Thyroid gland (tissue), 4 donors: ENCODE measurements at regions not wholly inside any gene's neighbourhood (a gene's known extent, or its start where the extent isn't known, plus 50 kb on each side); places are given as distances from the start of the nearest gene placed in this dataset.

Experiments used
- POLR2A ChIP-seq, 2 donors: fragments of 450-650 bp; IDR thresholded peaks; one replicate each; pipeline ENCODE4 v1.6.1; 2017; ENCODE audit warnings: antibody characterized with exemption in 2 of 2, mild to moderate bottlenecking in 2 of 2, moderate library complexity in 1 of 2
- TF ChIP-seq, protein P1 (sequence below), 6 experiments: fragments of 200-600 bp in 3 of 6; fragments of 450-650 bp in 3 of 6; sonication (generic) in 3 of 6; IDR thresholded peaks; one replicate each; pipeline ENCODE4 v1.5.1; 2016 to 2019; ENCODE audit warnings: antibody characterized with exemption in 6 of 6, mild to moderate bottlenecking in 2 of 6, inconsistent platforms in 1 of 6, moderate library complexity in 1 of 6

DNA sequence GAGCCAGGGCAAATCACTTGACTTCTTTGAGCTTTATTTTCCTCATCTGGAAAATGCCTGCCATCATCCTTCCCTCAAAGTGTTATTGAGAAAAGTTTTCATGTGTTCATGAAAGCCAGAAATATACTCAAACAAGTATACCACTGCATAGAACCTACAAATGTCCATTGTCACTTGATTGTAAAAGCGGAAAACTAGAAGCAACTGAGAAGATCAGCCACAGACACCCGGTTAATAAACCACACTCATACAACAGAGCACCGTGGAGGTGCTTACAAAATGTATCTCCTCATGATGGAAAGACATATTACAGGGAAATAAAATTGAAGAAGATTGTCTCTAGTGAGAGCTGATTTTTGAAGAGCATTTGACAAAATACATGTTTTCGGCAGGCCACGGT is 117.2 kb upstream of the MSX2 start:
- TF ChIP-seq, protein P1, sequence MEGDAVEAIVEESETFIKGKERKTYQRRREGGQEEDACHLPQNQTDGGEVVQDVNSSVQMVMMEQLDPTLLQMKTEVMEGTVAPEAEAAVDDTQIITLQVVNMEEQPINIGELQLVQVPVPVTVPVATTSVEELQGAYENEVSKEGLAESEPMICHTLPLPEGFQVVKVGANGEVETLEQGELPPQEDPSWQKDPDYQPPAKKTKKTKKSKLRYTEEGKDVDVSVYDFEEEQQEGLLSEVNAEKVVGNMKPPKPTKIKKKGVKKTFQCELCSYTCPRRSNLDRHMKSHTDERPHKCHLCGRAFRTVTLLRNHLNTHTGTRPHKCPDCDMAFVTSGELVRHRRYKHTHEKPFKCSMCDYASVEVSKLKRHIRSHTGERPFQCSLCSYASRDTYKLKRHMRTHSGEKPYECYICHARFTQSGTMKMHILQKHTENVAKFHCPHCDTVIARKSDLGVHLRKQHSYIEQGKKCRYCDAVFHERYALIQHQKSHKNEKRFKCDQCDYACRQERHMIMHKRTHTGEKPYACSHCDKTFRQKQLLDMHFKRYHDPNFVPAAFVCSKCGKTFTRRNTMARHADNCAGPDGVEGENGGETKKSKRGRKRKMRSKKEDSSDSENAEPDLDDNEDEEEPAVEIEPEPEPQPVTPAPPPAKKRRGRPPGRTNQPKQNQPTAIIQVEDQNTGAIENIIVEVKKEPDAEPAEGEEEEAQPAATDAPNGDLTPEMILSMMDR (IDR thresholded peaks at IDR 0.05): no peak
- no peak for TF ChIP-seq POLR2A (IDR thresholded peaks at IDR 0.05)
